Mesendoderm (in vitro differentiated cells): ENCODE measurements at regions not wholly inside any gene's neighbourhood (a gene's known extent, or its start where the extent isn't known, plus 50 kb on each side); places are given as distances from the start of the nearest gene placed in this dataset.

Experiments
- DNase-seq: peaks from one replicate; pipeline ENCODE4 v3.0.0; 2013
- H2AK5ac ChIP-seq: 2 replicates; pipeline ENCODE4 v1.6.1; 2013; ENCODE audit warnings: low read length, inconsistent platforms
- H2BK120ac ChIP-seq: 2 replicates; pipeline ENCODE4 v1.6.1; 2013; ENCODE audit warnings: low read depth, mild to moderate bottlenecking, low read length, moderate library complexity, mixed read lengths
- H2BK15ac ChIP-seq: replicated peaks from 2 replicates; pipeline ENCODE4 v1.6.1; 2013; ENCODE audit warnings: low read depth, mild to moderate bottlenecking, moderate library complexity
- H2BK5ac ChIP-seq: 2 replicates; pipeline ENCODE4 v1.6.1; 2013; ENCODE audit warnings: low read length, inconsistent platforms
- H3K18ac ChIP-seq: 2 replicates; pipeline ENCODE4 v1.6.1; 2013; ENCODE audit warnings: mild to moderate bottlenecking, low read length, mixed read lengths
- H3K23ac ChIP-seq: one replicate; pipeline ENCODE4 v1.6.1; 2013; ENCODE audit warnings: low read length
- H3K27ac ChIP-seq: 2 replicates; pipeline ENCODE4 v1.5.1; 2013; ENCODE audit warnings: low read depth, mild to moderate bottlenecking, inconsistent platforms, low read length, moderate library complexity
- H3K27me3 ChIP-seq: 2 replicates; pipeline ENCODE4 v1.6.1; 2013; ENCODE audit warnings: low read length, control low read depth, mild to moderate bottlenecking, inconsistent platforms; ENCODE audit not compliant: insufficient read depth, poor library complexity
- H3K36me3 ChIP-seq: 2 replicates; pipeline ENCODE4 v1.6.1; 2013; ENCODE audit warnings: low read length, inconsistent platforms; ENCODE audit not compliant: control insufficient read depth, insufficient read depth
- H3K4ac ChIP-seq: one replicate; pipeline ENCODE4 v1.6.1; 2013; ENCODE audit warnings: low read depth, mild to moderate bottlenecking, low read length, moderate library complexity
- H3K4me1 ChIP-seq: 2 replicates; pipeline ENCODE4 v1.6.1; 2013; ENCODE audit warnings: low read depth, low read length, inconsistent platforms; ENCODE audit not compliant: control insufficient read depth
- H3K4me2 ChIP-seq: 2 replicates; pipeline ENCODE4 v1.6.1; 2013; ENCODE audit warnings: low read length
- H3K4me3 ChIP-seq: 2 replicates; pipeline ENCODE4 v1.5.1; 2013; ENCODE audit warnings: mild to moderate bottlenecking, low read length
- H3K56ac ChIP-seq: one replicate; pipeline ENCODE4 v1.6.1; 2013; ENCODE audit warnings: low read length
- H3K79me1 ChIP-seq: 2 replicates; pipeline ENCODE4 v1.6.1; 2013; ENCODE audit warnings: low read length, inconsistent platforms
- H3K79me2 ChIP-seq: 2 replicates; pipeline ENCODE4 v1.6.1; 2013; ENCODE audit warnings: mild to moderate bottlenecking, low read length; ENCODE audit not compliant: control insufficient read depth, insufficient read depth
- H3K9ac ChIP-seq: 2 replicates; pipeline ENCODE4 v1.6.1; 2013; ENCODE audit warnings: low read length, inconsistent platforms
- H4K5ac ChIP-seq: one replicate; pipeline ENCODE4 v1.6.1; 2013; ENCODE audit warnings: low read length
- H4K8ac ChIP-seq: one replicate; pipeline ENCODE4 v1.6.1; 2013; ENCODE audit warnings: low read depth, mild to moderate bottlenecking, control low read depth, low read length, moderate library complexity
- WGBS: extraction: QIAGEN DNeasy Blood & Tissue Kit; methylation state at CpG from one replicate; pipeline ENCODE4 v1.1.7; 2013; ENCODE audit warnings: low lambda C conversion rate, missing lambda C conversion rate; ENCODE audit not compliant: insufficient coverage; ENCODE audit errors: extremely low coverage; 5-methylcytosine and 5-hydroxymethylcytosine counted together

GRCh38 chr2:167595839-167596471 lies 651.4 kb downstream of the STK39 start:
- Histone ChIP-seq H2AK5ac (no peak overlapping the region), H4K8ac (no peak overlapping the region), H2BK120ac (no peak overlapping the region), H3K36me3 (no peaks in the 10 kb centered on the region), H4K5ac (no peak overlapping the region), H3K4me2 (no peak overlapping the region), H2BK5ac (no peak overlapping the region), H3K18ac (no peak overlapping the region), H3K23ac (no peak overlapping the region), H3K79me1 (no peaks in the 10 kb centered on the region), H3K4me3 (no peak overlapping the region), H3K9ac (no peak overlapping the region), H3K27me3 (no peaks in the 10 kb centered on the region), H3K4ac (no peak overlapping the region), H3K4me1 (no peaks in the 10 kb centered on the region), H3K27ac (no peak overlapping the region), H3K56ac (no peak overlapping the region), H2BK15ac (no peak overlapping the region), H3K79me2 (no peaks in the 10 kb centered on the region)
- no peak for DNase-seq
- no CpG with 5 or more reads among the region's 3 CpGs for WGBS

GRCh38 chr2:167595021-167595420 lies 652.4 kb downstream of the STK39 start:
- WGBS: no CpG with 5 or more reads among the region's 3 CpGs
- no peaks in the 10 kb centered on the region for H3K79me1 ChIP-seq
- no peak overlapping the region for H2BK5ac ChIP-seq
- H3K4me3 ChIP-seq: no peak overlapping the region
- H4K8ac ChIP-seq: no peak overlapping the region
- H3K18ac ChIP-seq: no peak overlapping the region
- DNase-seq: no peak
- H3K27ac ChIP-seq: no peak overlapping the region
- H3K4me1 ChIP-seq: no peaks in the 10 kb centered on the region
- H3K4ac ChIP-seq: no peak overlapping the region
- H3K9ac ChIP-seq: no peak overlapping the region
- H3K56ac ChIP-seq: no peak overlapping the region
- no peak overlapping the region for H3K4me2 ChIP-seq
- H3K23ac ChIP-seq: no peak overlapping the region
- no peak overlapping the region for H2BK120ac ChIP-seq
- H3K79me2 ChIP-seq: no peaks in the 10 kb centered on the region
- no peaks in the 10 kb centered on the region for H3K36me3 ChIP-seq
- no peak overlapping the region for H2AK5ac ChIP-seq
- no peaks in the 10 kb centered on the region for H3K27me3 ChIP-seq
- no peak overlapping the region for H4K5ac ChIP-seq
- H2BK15ac ChIP-seq: no peak overlapping the region

- Histone ChIP-seq H3K4me3 (no peak overlapping the region), H4K5ac (no peak overlapping the region), H2AK5ac (no peak overlapping the region), H3K4ac (no peak overlapping the region), H3K9ac (no peak overlapping the region), H3K18ac (no peak overlapping the region), H3K27me3 (no peaks in the 10 kb centered on the region), H2BK120ac (no peak overlapping the region), H3K79me1 (no peaks in the 10 kb centered on the region), H3K79me2 (no peaks in the 10 kb centered on the region), H3K56ac (no peak overlapping the region), H4K8ac (no peak overlapping the region), H3K36me3 (no peaks in the 10 kb centered on the region), H3K27ac (no peak overlapping the region), H2BK5ac (no peak overlapping the region), H3K4me2 (no peak overlapping the region), H3K23ac (no peak overlapping the region), H2BK15ac (no peak overlapping the region), H3K4me1 (no peaks in the 10 kb centered on the region)
- DNase-seq: no peak
Measured at GRCh38 chr2:167592441-167592840, 655.0 kb downstream of the STK39 start.

GRCh38 chr2:167582619-167583018 lies 664.8 kb downstream of the STK39 start:
- Histone ChIP-seq H2AK5ac (no peak overlapping the region), H2BK120ac (no peak overlapping the region), H3K56ac (no peak overlapping the region), H3K79me2 (no peaks in the 10 kb centered on the region), H3K4me3 (no peak overlapping the region), H3K4me2 (no peak overlapping the region), H3K79me1 (no peaks in the 10 kb centered on the region), H3K9ac (no peak overlapping the region), H4K8ac (no peak overlapping the region), H3K27me3 (no peaks in the 10 kb centered on the region), H3K4me1 (no peaks in the 10 kb centered on the region), H3K18ac (no peak overlapping the region), H3K27ac (no peak overlapping the region), H2BK5ac (no peak overlapping the region), H4K5ac (no peak overlapping the region), H3K23ac (peak overlapping the region; percentile 6), H2BK15ac (no peak overlapping the region), H3K4ac (no peak overlapping the region), H3K36me3 (no peaks in the 10 kb centered on the region)
- no CpG with 5 or more reads among the region's 5 CpGs for WGBS
- DNase-seq: peak; percentile 27

GRCh38 chr2:167581961-167582574 lies 665.3 kb downstream of the STK39 start:
- no peak overlapping the region for H4K8ac ChIP-seq
- H2BK15ac ChIP-seq: no peak overlapping the region
- no peak overlapping the region for H2BK5ac ChIP-seq
- H3K4ac ChIP-seq: no peak overlapping the region
- H2BK120ac ChIP-seq: no peak overlapping the region
- H2AK5ac ChIP-seq: no peak overlapping the region
- no CpG with 5 or more reads among the region's 6 CpGs for WGBS
- H3K79me1 ChIP-seq: no peaks in the 10 kb centered on the region
- H3K56ac ChIP-seq: no peak overlapping the region
- no peak overlapping the region for H3K23ac ChIP-seq
- DNase-seq: no peak
- H3K79me2 ChIP-seq: no peaks in the 10 kb centered on the region
- H3K4me3 ChIP-seq: no peak overlapping the region
- no peaks in the 10 kb centered on the region for H3K36me3 ChIP-seq
- no peak overlapping the region for H3K9ac ChIP-seq
- H3K4me1 ChIP-seq: no peaks in the 10 kb centered on the region
- no peak overlapping the region for H3K18ac ChIP-seq
- no peak overlapping the region for H3K27ac ChIP-seq
- no peak overlapping the region for H3K4me2 ChIP-seq
- no peak overlapping the region for H4K5ac ChIP-seq
- no peaks in the 10 kb centered on the region for H3K27me3 ChIP-seq

- H2BK120ac ChIP-seq: no peak overlapping the region
- no peak overlapping the region for H2AK5ac ChIP-seq
- H3K18ac ChIP-seq: no peak overlapping the region
- H3K4me3 ChIP-seq: no peak overlapping the region
- H3K23ac ChIP-seq: no peak overlapping the region
- H3K79me2 ChIP-seq: no peaks in the 10 kb centered on the region
- H2BK15ac ChIP-seq: no peak overlapping the region
- no peak overlapping the region for H4K8ac ChIP-seq
- no peak for DNase-seq
- no peak overlapping the region for H3K9ac ChIP-seq
- H3K4me1 ChIP-seq: no peaks in the 10 kb centered on the region
- H3K36me3 ChIP-seq: no peaks in the 10 kb centered on the region
- no peak overlapping the region for H3K27ac ChIP-seq
- WGBS: no CpG with 5 or more reads among the region's 2 CpGs
- H2BK5ac ChIP-seq: no peak overlapping the region
- no peak overlapping the region for H4K5ac ChIP-seq
- H3K4me2 ChIP-seq: no peak overlapping the region
- no peaks in the 10 kb centered on the region for H3K27me3 ChIP-seq
- no peak overlapping the region for H3K4ac ChIP-seq
- H3K79me1 ChIP-seq: no peaks in the 10 kb centered on the region
- no peak overlapping the region for H3K56ac ChIP-seq
Measured at GRCh38 chr2:167579826-167580225, 667.6 kb downstream of the STK39 start.
